Mesendoderm (in vitro differentiated cells): ENCODE measurements at regions not wholly inside any gene's neighbourhood (a gene's known extent, or its start where the extent isn't known, plus 50 kb on each side); places are given as distances from the start of the nearest gene placed in this dataset.

Experiments
- DNase-seq: peaks from one replicate; pipeline ENCODE4 v3.0.0; 2013
- H2AK5ac ChIP-seq: 2 replicates; pipeline ENCODE4 v1.6.1; 2013; ENCODE audit warnings: low read length, inconsistent platforms
- H2BK120ac ChIP-seq: 2 replicates; pipeline ENCODE4 v1.6.1; 2013; ENCODE audit warnings: low read depth, mild to moderate bottlenecking, low read length, moderate library complexity, mixed read lengths
- H2BK15ac ChIP-seq: replicated peaks from 2 replicates; pipeline ENCODE4 v1.6.1; 2013; ENCODE audit warnings: low read depth, mild to moderate bottlenecking, moderate library complexity
- H2BK5ac ChIP-seq: 2 replicates; pipeline ENCODE4 v1.6.1; 2013; ENCODE audit warnings: low read length, inconsistent platforms
- H3K18ac ChIP-seq: 2 replicates; pipeline ENCODE4 v1.6.1; 2013; ENCODE audit warnings: mild to moderate bottlenecking, low read length, mixed read lengths
- H3K23ac ChIP-seq: one replicate; pipeline ENCODE4 v1.6.1; 2013; ENCODE audit warnings: low read length
- H3K27ac ChIP-seq: 2 replicates; pipeline ENCODE4 v1.5.1; 2013; ENCODE audit warnings: low read depth, mild to moderate bottlenecking, inconsistent platforms, low read length, moderate library complexity
- H3K27me3 ChIP-seq: 2 replicates; pipeline ENCODE4 v1.6.1; 2013; ENCODE audit warnings: low read length, control low read depth, mild to moderate bottlenecking, inconsistent platforms; ENCODE audit not compliant: insufficient read depth, poor library complexity
- H3K36me3 ChIP-seq: 2 replicates; pipeline ENCODE4 v1.6.1; 2013; ENCODE audit warnings: low read length, inconsistent platforms; ENCODE audit not compliant: control insufficient read depth, insufficient read depth
- H3K4ac ChIP-seq: one replicate; pipeline ENCODE4 v1.6.1; 2013; ENCODE audit warnings: low read depth, mild to moderate bottlenecking, low read length, moderate library complexity
- H3K4me1 ChIP-seq: 2 replicates; pipeline ENCODE4 v1.6.1; 2013; ENCODE audit warnings: low read depth, low read length, inconsistent platforms; ENCODE audit not compliant: control insufficient read depth
- H3K4me2 ChIP-seq: 2 replicates; pipeline ENCODE4 v1.6.1; 2013; ENCODE audit warnings: low read length
- H3K4me3 ChIP-seq: 2 replicates; pipeline ENCODE4 v1.5.1; 2013; ENCODE audit warnings: mild to moderate bottlenecking, low read length
- H3K56ac ChIP-seq: one replicate; pipeline ENCODE4 v1.6.1; 2013; ENCODE audit warnings: low read length
- H3K79me1 ChIP-seq: 2 replicates; pipeline ENCODE4 v1.6.1; 2013; ENCODE audit warnings: low read length, inconsistent platforms
- H3K79me2 ChIP-seq: 2 replicates; pipeline ENCODE4 v1.6.1; 2013; ENCODE audit warnings: mild to moderate bottlenecking, low read length; ENCODE audit not compliant: control insufficient read depth, insufficient read depth
- H3K9ac ChIP-seq: 2 replicates; pipeline ENCODE4 v1.6.1; 2013; ENCODE audit warnings: low read length, inconsistent platforms
- H4K5ac ChIP-seq: one replicate; pipeline ENCODE4 v1.6.1; 2013; ENCODE audit warnings: low read length
- H4K8ac ChIP-seq: one replicate; pipeline ENCODE4 v1.6.1; 2013; ENCODE audit warnings: low read depth, mild to moderate bottlenecking, control low read depth, low read length, moderate library complexity
- WGBS: extraction: QIAGEN DNeasy Blood & Tissue Kit; methylation state at CpG from one replicate; pipeline ENCODE4 v1.1.7; 2013; ENCODE audit warnings: low lambda C conversion rate, missing lambda C conversion rate; ENCODE audit not compliant: insufficient coverage; ENCODE audit errors: extremely low coverage; 5-methylcytosine and 5-hydroxymethylcytosine counted together

- Histone ChIP-seq H3K23ac (no peak overlapping the region), H3K36me3 (no peaks in the 10 kb centered on the region), H4K5ac (no peak overlapping the region), H3K79me2 (no peaks in the 10 kb centered on the region), H2BK15ac (no peak overlapping the region), H4K8ac (no peak overlapping the region), H2BK120ac (no peak overlapping the region), H3K9ac (no peak overlapping the region), H3K79me1 (no peaks in the 10 kb centered on the region), H3K4me3 (no peak overlapping the region), H3K4me2 (no peak overlapping the region), H2AK5ac (no peak overlapping the region), H2BK5ac (no peak overlapping the region), H3K27me3 (peaks cover 17% of the 10 kb centered on the region), H3K4me1 (no peaks in the 10 kb centered on the region), H3K18ac (no peak overlapping the region), H3K27ac (no peak overlapping the region), H3K56ac (no peak overlapping the region), H3K4ac (no peak overlapping the region)
- peak; percentile 46 for DNase-seq
- no CpG with 5 or more reads among the region's 4 CpGs for WGBS
Measured at GRCh38 chr12:93072340-93072739, 143.2 kb upstream of the EEA1 start.

- H2BK120ac ChIP-seq, result no peak overlapping the region
- H3K4me1 ChIP-seq, result no peaks in the 10 kb centered on the region
- H3K36me3 ChIP-seq, result no peaks in the 10 kb centered on the region
- H3K9ac ChIP-seq, result no peak overlapping the region
- no peak overlapping the region for H3K18ac ChIP-seq
- no peak overlapping the region for H2BK15ac ChIP-seq
- no peak overlapping the region for H3K56ac ChIP-seq
- H2BK5ac ChIP-seq, result no peak overlapping the region
- H3K79me2 ChIP-seq, result no peaks in the 10 kb centered on the region
- H4K5ac ChIP-seq, result no peak overlapping the region
- H3K27ac ChIP-seq, result no peak overlapping the region
- no peak overlapping the region for H3K4ac ChIP-seq
- no peak overlapping the region for H4K8ac ChIP-seq
- peaks cover 17% of the 10 kb centered on the region for H3K27me3 ChIP-seq
- no peak overlapping the region for H3K4me2 ChIP-seq
- DNase-seq, result no peak
- no peaks in the 10 kb centered on the region for H3K79me1 ChIP-seq
- no peak overlapping the region for H2AK5ac ChIP-seq
- H3K4me3 ChIP-seq, result no peak overlapping the region
- WGBS, result no CpG with 5 or more reads among the region's 4 CpGs
- no peak overlapping the region for H3K23ac ChIP-seq
Measured at GRCh38 chr12:93073324-93073723, 144.2 kb upstream of the EEA1 start.

- H3K4me1 ChIP-seq, result peaks cover 21% of the 10 kb centered on the region
- no CpG with 5 or more reads among the region's 1 CpG for WGBS
- H3K9ac ChIP-seq, result no peak overlapping the region
- no peak overlapping the region for H2BK15ac ChIP-seq
- H3K23ac ChIP-seq, result no peak overlapping the region
- H3K27me3 ChIP-seq, result peaks cover 2% of the 10 kb centered on the region
- H2AK5ac ChIP-seq, result no peak overlapping the region
- H3K18ac ChIP-seq, result no peak overlapping the region
- H4K5ac ChIP-seq, result no peak overlapping the region
- peak overlapping the region; percentile 12 for H3K56ac ChIP-seq
- H4K8ac ChIP-seq, result no peak overlapping the region
- DNase-seq, result no peak
- no peak overlapping the region for H3K4me3 ChIP-seq
- no peaks in the 10 kb centered on the region for H3K36me3 ChIP-seq
- H2BK120ac ChIP-seq, result no peak overlapping the region
- H3K4me2 ChIP-seq, result no peak overlapping the region
- H3K4ac ChIP-seq, result no peak overlapping the region
- H3K27ac ChIP-seq, result no peak overlapping the region
- H3K79me2 ChIP-seq, result no peaks in the 10 kb centered on the region
- no peak overlapping the region for H2BK5ac ChIP-seq
- H3K79me1 ChIP-seq, result no peaks in the 10 kb centered on the region
Measured at GRCh38 chr12:93078059-93078458, 149.0 kb upstream of the EEA1 start.

DNA sequence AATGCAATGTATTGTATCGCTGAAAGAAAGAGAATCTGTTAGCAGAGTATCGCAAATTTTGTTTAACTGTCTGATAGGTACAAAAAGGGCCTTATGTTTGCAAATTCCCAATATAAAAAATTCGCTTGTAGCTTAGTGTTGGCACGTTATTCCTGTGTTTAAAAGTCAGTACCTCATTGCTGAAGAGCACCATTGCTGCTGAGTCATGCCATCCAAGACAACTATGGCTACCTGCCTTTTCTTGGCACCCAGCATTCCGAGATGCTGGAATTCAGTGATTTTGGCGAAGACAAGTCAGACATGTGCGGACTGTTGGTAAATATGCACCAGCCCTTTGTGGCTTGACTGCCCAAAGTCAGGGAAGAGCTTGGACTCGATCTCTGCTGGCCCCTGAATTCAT, 149.5 kb upstream of the EEA1 start:
- Histone ChIP-seq H2AK5ac (peak overlapping the region; percentile 70), H3K27ac (no peak overlapping the region), H4K5ac (no peak overlapping the region), H2BK15ac (no peak overlapping the region), H3K79me2 (no peaks in the 10 kb centered on the region), H3K4ac (peak overlapping the region; percentile 26), H3K4me2 (no peak overlapping the region), H3K27me3 (peaks cover 2% of the 10 kb centered on the region), H2BK5ac (peak overlapping the region; percentile 34), H3K4me1 (peaks cover 21% of the 10 kb centered on the region), H3K4me3 (no peak overlapping the region), H3K23ac (no peak overlapping the region), H3K56ac (peak overlapping the region; percentile 63), H2BK120ac (no peak overlapping the region), H3K9ac (no peak overlapping the region), H4K8ac (no peak overlapping the region), H3K79me1 (no peaks in the 10 kb centered on the region), H3K18ac (peak overlapping the region; percentile 16), H3K36me3 (no peaks in the 10 kb centered on the region)
- no CpG with 5 or more reads among the region's 8 CpGs for WGBS
- no peak for DNase-seq

DNA sequence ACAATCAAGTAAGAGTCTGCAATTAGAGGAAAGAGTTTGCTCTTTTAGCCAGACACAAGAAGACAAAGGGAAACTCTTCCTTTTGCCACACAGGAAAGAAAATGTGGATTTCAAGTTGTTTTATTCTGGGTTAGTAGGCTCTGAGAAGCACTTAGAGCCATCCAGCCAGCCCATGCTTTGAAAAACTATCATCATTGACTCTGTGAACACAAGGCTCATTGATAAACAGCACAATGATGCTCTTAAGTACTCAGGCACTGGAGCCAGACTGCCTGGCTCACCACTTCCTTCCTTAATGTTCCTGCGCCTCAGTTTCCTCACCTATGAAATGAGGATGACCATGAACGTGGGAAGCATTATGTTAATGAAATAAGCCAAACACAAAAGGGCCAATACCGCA, 150.2 kb upstream of the EEA1 start:
- Histone ChIP-seq H3K23ac (no peak overlapping the region), H3K27me3 (no peaks in the 10 kb centered on the region), H2BK15ac (no peak overlapping the region), H3K4me1 (peaks cover 21% of the 10 kb centered on the region), H3K79me2 (no peaks in the 10 kb centered on the region), H3K9ac (no peak overlapping the region), H3K4ac (peak overlapping the region; percentile 84), H4K8ac (no peak overlapping the region), H2BK120ac (no peak overlapping the region), H3K4me3 (no peak overlapping the region), H3K79me1 (no peaks in the 10 kb centered on the region), H3K18ac (peak overlapping the region; percentile 16), H2BK5ac (peak overlapping the region; percentile 86), H3K36me3 (no peaks in the 10 kb centered on the region), H2AK5ac (peak overlapping the region; percentile 94), H3K27ac (peak overlapping the region; percentile 75), H3K56ac (peak overlapping the region; percentile 63), H4K5ac (no peak overlapping the region), H3K4me2 (no peak overlapping the region)
- DNase-seq, result no peak
- no CpG with 5 or more reads among the region's 3 CpGs for WGBS

GRCh38 chr12:93079976-93080375, 150.9 kb upstream of the EEA1 start:
- no peak for DNase-seq
- no peaks in the 10 kb centered on the region for H3K79me2 ChIP-seq
- no peaks in the 10 kb centered on the region for H3K36me3 ChIP-seq
- H3K18ac ChIP-seq, result peak overlapping the region; percentile 85
- H2BK15ac ChIP-seq, result no peak overlapping the region
- no peak overlapping the region for H2BK120ac ChIP-seq
- no peak overlapping the region for H3K9ac ChIP-seq
- no peak overlapping the region for H3K4me2 ChIP-seq
- peak overlapping the region; percentile 12 for H3K56ac ChIP-seq
- WGBS, result no CpG with 5 or more reads among the region's 6 CpGs
- H2BK5ac ChIP-seq, result peak overlapping the region; percentile 62
- H3K79me1 ChIP-seq, result no peaks in the 10 kb centered on the region
- no peak overlapping the region for H2AK5ac ChIP-seq
- H3K4ac ChIP-seq, result peak overlapping the region; percentile 64
- peaks cover 21% of the 10 kb centered on the region for H3K4me1 ChIP-seq
- no peak overlapping the region for H4K8ac ChIP-seq
- no peak overlapping the region for H3K4me3 ChIP-seq
- no peak overlapping the region for H3K23ac ChIP-seq
- peak overlapping the region; percentile 97 for H3K27ac ChIP-seq
- H3K27me3 ChIP-seq, result no peaks in the 10 kb centered on the region
- H4K5ac ChIP-seq, result no peak overlapping the region
